NCI-H524 treated with DMSO at 0.1 percent for 48 hours (cell line): ENCODE measurements at regions not wholly inside any gene's neighbourhood (a gene's known extent, or its start where the extent isn't known, plus 50 kb on each side); places are given as distances from the start of the nearest gene placed in this dataset.
"Not testable (repeated sequence)": the region's sequence is repeated elsewhere in the genome, so short reads cannot be mapped to it uniquely, and the experiment has no call there.

Source experiments
- DNase-seq: peaks from one replicate; lab custom pipeline; 2025; lab: John Stamatoyannopoulos, UW

- no peak for DNase-seq
Measured at GRCh38 chr9:73054091-73054490, 97.6 kb upstream of the ANXA1 start.

GRCh38 chr9:73053543-73053942, 98.1 kb upstream of the ANXA1 start:
- no peak for DNase-seq

- DNase-seq = no peak
Measured at GRCh38 chr9:73050887-73051550, 98.2 kb upstream of the ALDH1A1 start.

GRCh38 chr9:73050065-73050816, 97.4 kb upstream of the ALDH1A1 start:
- DNase-seq = no peak

GRCh38 chr9:73049280-73049679, 96.4 kb upstream of the ALDH1A1 start:
- no peak for DNase-seq

GRCh38 chr9:73046769-73047168, 93.9 kb upstream of the ALDH1A1 start:
- DNase-seq = no peak

GRCh38 chr9:73044776-73045175, 91.9 kb upstream of the ALDH1A1 start:
- DNase-seq = not testable (repeated sequence)

GRCh38 chr9:73042155-73042554, 89.3 kb upstream of the ALDH1A1 start:
- DNase-seq = no peak

- DNase-seq = no peak
Measured at GRCh38 chr9:73039271-73040263, 86.7 kb upstream of the ALDH1A1 start.

- no peak for DNase-seq
Measured at GRCh38 chr9:73038613-73039012, 85.8 kb upstream of the ALDH1A1 start.

GRCh38 chr9:73038089-73038509, 85.2 kb upstream of the ALDH1A1 start:
- DNase-seq = no peak

GRCh38 chr9:73037613-73038012, 84.8 kb upstream of the ALDH1A1 start:
- DNase-seq = no peak

- no peak for DNase-seq
Measured at GRCh38 chr9:73034962-73035361, 82.1 kb upstream of the ALDH1A1 start.

GRCh38 chr9:73031350-73031749, 78.5 kb upstream of the ALDH1A1 start:
- no peak for DNase-seq

- no peak for DNase-seq
Measured at GRCh38 chr9:73030370-73031030, 77.6 kb upstream of the ALDH1A1 start.

- DNase-seq = no peak
Measured at GRCh38 chr9:73029346-73029745, 76.5 kb upstream of the ALDH1A1 start.

GRCh38 chr9:73026375-73026774, 73.5 kb upstream of the ALDH1A1 start:
- DNase-seq = no peak

- no peak for DNase-seq
Measured at GRCh38 chr9:73024601-73025034, 71.8 kb upstream of the ALDH1A1 start.

- DNase-seq = no peak
Measured at GRCh38 chr9:73023025-73023541, 70.2 kb upstream of the ALDH1A1 start.

- no peak for DNase-seq
Measured at GRCh38 chr9:73022353-73022752, 69.5 kb upstream of the ALDH1A1 start.

GRCh38 chr9:73020877-73021276, 68.0 kb upstream of the ALDH1A1 start:
- DNase-seq = no peak

GRCh38 chr9:73014011-73014410, 61.2 kb upstream of the ALDH1A1 start:
- DNase-seq = no peak
